ENCODE measurements at regions not wholly inside any gene's neighbourhood (a gene's known extent, or its start where the extent isn't known, plus 50 kb on each side); places are given as distances from the start of the nearest gene placed in this dataset.

DNA sequence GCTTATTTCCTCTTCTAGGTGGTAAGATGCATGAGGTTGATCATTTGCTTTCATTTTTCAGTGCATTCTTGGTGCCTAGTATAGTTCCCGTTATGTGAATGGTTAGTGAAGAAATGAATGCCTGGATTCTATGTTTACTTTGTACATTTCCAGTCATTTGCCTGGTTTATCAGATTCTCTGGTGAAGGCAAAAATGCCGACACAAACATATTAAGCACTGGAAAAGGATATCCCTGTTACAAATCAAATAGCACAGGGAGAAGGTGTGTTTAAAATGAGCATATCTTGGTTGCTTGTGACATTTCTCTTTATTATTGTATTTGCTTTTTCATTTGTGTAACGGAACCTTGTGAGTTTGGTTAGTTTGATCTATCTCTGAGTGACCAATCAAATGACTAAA is 211.3 kb downstream of the MBL2 start:
- no peak for TF ChIP-seq EZH2 (IDR thresholded peaks at IDR 0.05; ENCODE audit: low read length)
- TF ChIP-seq, protein P1, sequence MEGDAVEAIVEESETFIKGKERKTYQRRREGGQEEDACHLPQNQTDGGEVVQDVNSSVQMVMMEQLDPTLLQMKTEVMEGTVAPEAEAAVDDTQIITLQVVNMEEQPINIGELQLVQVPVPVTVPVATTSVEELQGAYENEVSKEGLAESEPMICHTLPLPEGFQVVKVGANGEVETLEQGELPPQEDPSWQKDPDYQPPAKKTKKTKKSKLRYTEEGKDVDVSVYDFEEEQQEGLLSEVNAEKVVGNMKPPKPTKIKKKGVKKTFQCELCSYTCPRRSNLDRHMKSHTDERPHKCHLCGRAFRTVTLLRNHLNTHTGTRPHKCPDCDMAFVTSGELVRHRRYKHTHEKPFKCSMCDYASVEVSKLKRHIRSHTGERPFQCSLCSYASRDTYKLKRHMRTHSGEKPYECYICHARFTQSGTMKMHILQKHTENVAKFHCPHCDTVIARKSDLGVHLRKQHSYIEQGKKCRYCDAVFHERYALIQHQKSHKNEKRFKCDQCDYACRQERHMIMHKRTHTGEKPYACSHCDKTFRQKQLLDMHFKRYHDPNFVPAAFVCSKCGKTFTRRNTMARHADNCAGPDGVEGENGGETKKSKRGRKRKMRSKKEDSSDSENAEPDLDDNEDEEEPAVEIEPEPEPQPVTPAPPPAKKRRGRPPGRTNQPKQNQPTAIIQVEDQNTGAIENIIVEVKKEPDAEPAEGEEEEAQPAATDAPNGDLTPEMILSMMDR (optimal IDR thresholded peaks at IDR 0.05 in 1 of 3, IDR thresholded peaks at IDR 0.05 in 1 of 3, conservative IDR thresholded peaks at IDR 0.05 in 1 of 3; ENCODE audit: extremely low read depth in 1 of 3, insufficient read depth in 2 of 3, low read length in 3 of 3) = no peak
- H4K20me1 ChIP-seq (ENCODE audit: control insufficient read depth, extremely low read depth, insufficient read depth, low read length) = no peaks in the 10 kb centered on the region
- H2AFZ ChIP-seq (ENCODE audit: control insufficient read depth, low read length) = no peak overlapping the region
- H3K9me3 ChIP-seq (ENCODE audit: control insufficient read depth, low read depth, low read length) = no peaks in the 10 kb centered on the region
- no peaks in the 10 kb centered on the region for H3K27me3 ChIP-seq (ENCODE audit: control insufficient read depth, extremely low read depth, insufficient read depth, low read length)
- dilution Hi-C loops (cut with MboI; ENCODE audit: extremely low pct_ligation_motif_present, low sequenced_read_pairs) = loop anchor here (25.0 kb wide), 1 partner anchor 249 kb away; the partner anchor contains the start of gene DKK1
- no peak overlapping the region for H3K4me3 ChIP-seq (ENCODE audit: control insufficient read depth in 2 of 3, extremely low read depth in 1 of 3, insufficient read depth in 2 of 3, low read depth in 1 of 3, low read length in 3 of 3)
- no peaks in the 10 kb centered on the region for H3K9me1 ChIP-seq (ENCODE audit: control insufficient read depth, extremely low read depth, insufficient read depth, low read length)
- no peaks in the 10 kb centered on the region for H3K79me2 ChIP-seq (ENCODE audit: control insufficient read depth, insufficient read depth, low read length)
- no peak overlapping the region for H3K4me2 ChIP-seq (ENCODE audit: control insufficient read depth, extremely low read depth, insufficient read depth, low read depth, low read length)
- H3K4me1 ChIP-seq (ENCODE audit: control insufficient read depth, extremely low read depth, insufficient read depth, low read length) = no peaks in the 10 kb centered on the region
- DNase-seq (ENCODE audit: low read depth, low spot score) (no peak), FAIRE-seq (no peak)
- H3K36me3 ChIP-seq (ENCODE audit: control insufficient read depth in 2 of 2, extremely low read depth in 1 of 2, insufficient read depth in 2 of 2, low read length in 2 of 2) = no peaks in the 10 kb centered on the region
- no peak overlapping the region for H3K27ac ChIP-seq (ENCODE audit: control insufficient read depth, insufficient read depth, low read length)
- no peak overlapping the region for H3K9ac ChIP-seq (ENCODE audit: control insufficient read depth, extremely low read depth, insufficient read depth, low read length)

DNA sequence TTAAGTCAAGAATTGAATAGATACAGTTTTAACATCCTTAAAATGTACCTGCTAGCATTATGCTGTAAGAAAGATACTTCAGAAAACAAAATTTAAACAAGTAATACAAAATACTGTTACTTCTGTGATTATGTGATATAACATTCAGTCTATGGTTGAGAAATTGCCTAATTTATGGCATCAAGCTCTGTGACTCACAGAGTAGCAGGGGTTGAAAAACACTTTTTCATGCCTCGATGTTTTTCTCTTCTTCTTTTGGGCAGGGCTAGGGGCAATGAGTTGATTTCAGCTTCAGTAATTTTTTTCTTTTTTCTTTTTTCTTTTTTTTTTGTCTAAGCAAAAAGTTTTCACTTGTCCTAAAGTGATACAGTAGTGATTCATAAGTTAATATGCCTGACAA is 209.2 kb downstream of the MBL2 start:
- no peak for FAIRE-seq
- no peak overlapping the region for H3K4me2 ChIP-seq (ENCODE audit: control insufficient read depth, extremely low read depth, insufficient read depth, low read depth, low read length)

More for the DNA sequence above, 209.2 kb downstream of the MBL2 start:
- H2AFZ ChIP-seq (ENCODE audit: control insufficient read depth, low read length) = no peak overlapping the region
- H4K20me1 ChIP-seq (ENCODE audit: control insufficient read depth, extremely low read depth, insufficient read depth, low read length) = no peaks in the 10 kb centered on the region
- TF ChIP-seq EZH2 (IDR thresholded peaks at IDR 0.05; ENCODE audit: low read length) = no peak
- dilution Hi-C loops (cut with MboI; ENCODE audit: extremely low pct_ligation_motif_present, low sequenced_read_pairs) = loop anchor here (25.0 kb wide), 1 partner anchor 251 kb away; the partner anchor contains the start of gene DKK1
- H3K36me3 ChIP-seq (ENCODE audit: control insufficient read depth in 2 of 2, extremely low read depth in 1 of 2, insufficient read depth in 2 of 2, low read length in 2 of 2) = no peaks in the 10 kb centered on the region
- H3K9me1 ChIP-seq (ENCODE audit: control insufficient read depth, extremely low read depth, insufficient read depth, low read length) = no peaks in the 10 kb centered on the region
- peaks cover 5% of the 10 kb centered on the region for H3K4me1 ChIP-seq (ENCODE audit: control insufficient read depth, extremely low read depth, insufficient read depth, low read length)
- H3K4me3 ChIP-seq (ENCODE audit: control insufficient read depth in 2 of 3, extremely low read depth in 1 of 3, insufficient read depth in 2 of 3, low read depth in 1 of 3, low read length in 3 of 3) = no peak overlapping the region
- DNase-seq (ENCODE audit: low read depth, low spot score) = no peak
- no peaks in the 10 kb centered on the region for H3K9me3 ChIP-seq (ENCODE audit: control insufficient read depth, low read depth, low read length)
- no peak overlapping the region for H3K9ac ChIP-seq (ENCODE audit: control insufficient read depth, extremely low read depth, insufficient read depth, low read length)
- no peak overlapping the region for H3K27ac ChIP-seq (ENCODE audit: control insufficient read depth, insufficient read depth, low read length)
- H3K79me2 ChIP-seq (ENCODE audit: control insufficient read depth, insufficient read depth, low read length) = no peaks in the 10 kb centered on the region
- no peaks in the 10 kb centered on the region for H3K27me3 ChIP-seq (ENCODE audit: control insufficient read depth, extremely low read depth, insufficient read depth, low read length)

All from keratinocyte (primary cell).